Epithelial cell of proximal tubule (primary cell): ENCODE measurements at regions not wholly inside any gene's neighbourhood (a gene's known extent, or its start where the extent isn't known, plus 50 kb on each side); places are given as distances from the start of the nearest gene placed in this dataset.

Experiments
- DNase-seq: peaks from one replicate; pipeline ENCODE4 v3.0.0-alpha.2; 2011; ENCODE audit warnings: low read depth
- H3K4me3 ChIP-seq: 2 replicates; pipeline ENCODE4 v1.5.1; 2011; ENCODE audit warnings: low read depth, mild to moderate bottlenecking, low read length
- CTCF ChIP-seq: conservative IDR thresholded peaks from 2 replicates; pipeline ENCODE4 v1.5.1; 2012; ENCODE audit warnings: low read depth, mild to moderate bottlenecking, low read length

DNA sequence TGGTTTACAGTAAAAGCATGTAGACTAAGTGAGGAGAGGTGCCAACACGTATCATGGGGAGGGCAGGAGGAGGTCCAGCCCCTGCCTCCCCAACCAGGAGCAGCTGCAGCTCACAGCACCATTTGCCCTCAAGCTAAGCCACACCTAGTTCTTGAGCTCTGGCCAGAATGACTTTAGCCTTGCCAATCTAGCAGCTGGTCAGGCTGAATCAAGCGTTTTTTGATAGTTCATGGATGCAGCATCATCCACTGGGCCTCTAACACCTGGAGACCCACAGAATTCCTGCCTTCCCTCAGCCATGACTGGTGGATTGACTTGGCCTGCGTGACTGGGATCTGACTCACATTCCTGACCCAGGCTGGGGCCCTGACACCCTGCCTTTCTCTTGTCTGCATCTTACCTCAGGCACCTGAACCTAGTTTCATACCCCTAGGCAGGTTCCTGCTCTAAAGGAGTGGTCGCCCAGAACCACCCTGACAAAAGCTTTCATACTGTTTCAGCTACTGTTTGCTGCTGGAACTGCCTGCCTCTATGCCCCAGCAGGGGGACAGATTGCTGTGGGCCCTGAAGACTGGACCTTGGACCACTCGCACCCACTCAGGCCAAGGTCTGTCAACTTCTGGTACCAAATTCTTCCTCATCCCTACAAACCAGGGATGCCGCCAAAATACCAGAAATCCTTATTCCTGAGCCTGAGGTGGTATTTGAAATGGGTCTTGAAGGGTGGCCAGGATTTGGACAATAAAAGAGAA lies 122.3 kb downstream of the QRSL1 start:
- peak; percentile 91 for DNase-seq
- TF ChIP-seq CTCF: peak; percentile 30
- no peak overlapping the region for H3K4me3 ChIP-seq

DNA sequence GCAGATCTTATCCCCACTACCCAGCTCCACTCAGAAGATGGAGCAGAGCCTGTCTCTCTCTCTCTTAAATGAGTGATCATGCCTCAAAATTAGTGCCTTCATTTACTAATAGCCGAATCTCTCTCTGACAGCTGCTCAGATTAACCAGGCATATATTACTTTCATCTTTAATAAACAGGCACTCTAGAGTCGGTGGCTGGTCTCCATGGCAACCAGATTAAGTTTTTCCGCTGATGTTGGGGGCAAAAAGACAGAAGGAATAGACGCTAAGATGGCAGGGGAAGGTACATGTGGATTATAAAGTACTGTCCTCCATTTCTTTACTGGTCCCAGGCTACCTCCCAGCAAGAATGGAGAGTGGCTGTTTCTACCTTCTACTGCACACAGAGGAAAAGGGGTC lies 121.6 kb downstream of the QRSL1 start:
- no peak for TF ChIP-seq CTCF
- no peak overlapping the region for H3K4me3 ChIP-seq
- no peak for DNase-seq

- TF ChIP-seq CTCF: no peak
- H3K4me3 ChIP-seq: no peak overlapping the region
- no peak for DNase-seq
Measured at GRCh38 chr6:106750142-106750918, 121.0 kb downstream of the QRSL1 start.

DNA sequence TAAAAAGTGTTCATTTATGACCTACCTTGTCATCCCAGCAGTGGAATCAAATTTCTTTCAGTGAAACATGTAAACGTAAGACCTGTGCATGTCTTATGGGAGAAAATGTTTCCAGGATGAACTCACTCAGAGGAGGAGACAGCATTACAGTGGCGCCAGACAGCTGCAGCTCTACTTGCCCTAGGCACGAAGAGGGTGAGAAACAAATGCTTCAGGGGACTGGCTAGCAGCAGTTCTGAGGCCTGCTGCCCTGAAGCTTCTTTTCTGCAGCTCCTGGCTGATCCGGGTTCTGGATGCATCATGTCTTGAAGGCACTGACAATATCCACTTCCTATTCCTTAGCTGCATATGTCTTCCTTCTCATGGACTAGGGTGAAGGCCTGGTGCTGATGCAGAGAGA lies 120.2 kb downstream of the QRSL1 start:
- no peak for DNase-seq
- no peak for TF ChIP-seq CTCF
- H3K4me3 ChIP-seq: no peak overlapping the region

GRCh38 chr6:106748547-106749207 lies 119.3 kb downstream of the QRSL1 start:
- H3K4me3 ChIP-seq: no peak overlapping the region
- DNase-seq: no peak
- peak; percentile 45 for TF ChIP-seq CTCF

DNA sequence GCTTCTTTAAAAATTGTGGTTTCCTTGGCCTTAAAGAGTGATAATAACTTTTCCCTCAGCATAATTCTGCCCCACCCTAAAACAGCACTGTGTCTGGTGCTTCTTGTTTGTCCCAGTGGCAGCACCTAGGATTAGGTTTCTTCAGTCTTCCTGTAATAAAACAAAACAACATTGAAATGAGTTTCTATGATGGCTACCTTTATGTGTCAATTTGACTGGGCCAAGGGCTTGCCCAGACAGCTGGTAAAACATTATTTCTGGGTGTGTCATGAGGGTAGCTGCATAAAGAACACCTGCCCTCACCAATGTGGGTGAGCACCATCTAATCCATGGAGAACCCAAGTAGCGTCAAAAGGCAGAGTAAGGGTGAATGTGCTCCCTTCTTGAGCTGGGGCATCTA lies 117.8 kb downstream of the QRSL1 start:
- no peak for TF ChIP-seq CTCF
- no peak for DNase-seq
- H3K4me3 ChIP-seq: no peak overlapping the region
